GM10266 (cell line): ENCODE measurements at regions not wholly inside any gene's neighbourhood (a gene's known extent, or its start where the extent isn't known, plus 50 kb on each side); places are given as distances from the start of the nearest gene placed in this dataset.

Source experiments
- DNase-seq: peaks from one replicate; pipeline ENCODE4 v3.0.0; 2012; ENCODE audit errors: extremely low spot score
- CTCF ChIP-seq: IDR thresholded peaks from 2 replicates; pipeline ENCODE4 v1.5.1; 2012; ENCODE audit warnings: mild to moderate bottlenecking, low read depth; ENCODE audit not compliant: control insufficient read depth, insufficient read depth; ENCODE audit errors: missing control alignments

DNA sequence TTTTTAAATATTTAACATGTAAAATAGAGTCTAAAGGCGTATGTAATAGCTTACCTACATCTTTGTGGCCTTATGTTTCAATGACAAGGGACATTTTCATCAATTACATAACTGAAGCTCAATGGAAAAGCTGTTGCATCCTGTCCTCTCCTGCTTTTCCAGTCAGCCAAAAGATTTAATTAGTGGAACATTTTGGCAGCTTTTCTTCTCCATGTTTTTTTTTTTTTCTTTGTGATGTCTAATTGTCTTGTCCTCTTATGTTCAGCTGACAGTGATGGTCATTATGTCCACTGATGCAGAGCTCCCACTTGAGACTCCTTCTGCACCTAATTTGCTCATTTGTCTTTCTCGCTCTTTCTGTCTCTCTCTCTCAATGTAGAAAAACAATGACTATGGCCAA lies 422.2 kb downstream of the GABRG1 start:
- DNase-seq: no peak
- TF ChIP-seq CTCF: no peak

- TF ChIP-seq CTCF: no peak
- no peak for DNase-seq
These were observed 430.1 kb downstream of the GABRG1 start for GRCh38 chr4:45693746-45694145.

GRCh38 chr4:45692131-45692735 lies 431.6 kb downstream of the GABRG1 start:
- TF ChIP-seq CTCF: no peak
- DNase-seq: no peak

GRCh38 chr4:45688341-45688740 lies 435.5 kb downstream of the GABRG1 start:
- no peak for TF ChIP-seq CTCF
- no peak for DNase-seq

GRCh38 chr4:45679411-45679810 lies 444.4 kb downstream of the GABRG1 start:
- TF ChIP-seq CTCF: no peak
- no peak for DNase-seq

DNA sequence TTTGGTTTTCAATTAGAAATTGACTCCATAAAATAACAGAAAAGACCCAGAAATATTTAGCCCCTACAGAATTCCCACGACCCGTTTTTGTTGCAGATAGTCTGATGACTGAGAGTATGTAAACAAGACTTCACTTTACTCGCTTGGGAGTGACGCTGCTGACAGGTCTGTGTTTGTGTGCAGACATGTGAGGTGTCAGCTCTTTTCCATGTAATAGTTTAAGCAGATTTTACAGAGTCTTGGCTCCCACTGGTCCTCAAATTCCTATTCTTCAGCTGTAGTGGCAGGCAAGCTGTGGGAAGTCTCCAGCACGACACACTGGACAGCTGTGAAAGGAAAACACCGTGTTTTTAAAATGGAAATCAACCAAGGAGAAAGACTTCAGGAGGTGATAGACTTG lies 455.7 kb downstream of the GABRG1 start:
- no peak for TF ChIP-seq CTCF
- no peak for DNase-seq

DNA sequence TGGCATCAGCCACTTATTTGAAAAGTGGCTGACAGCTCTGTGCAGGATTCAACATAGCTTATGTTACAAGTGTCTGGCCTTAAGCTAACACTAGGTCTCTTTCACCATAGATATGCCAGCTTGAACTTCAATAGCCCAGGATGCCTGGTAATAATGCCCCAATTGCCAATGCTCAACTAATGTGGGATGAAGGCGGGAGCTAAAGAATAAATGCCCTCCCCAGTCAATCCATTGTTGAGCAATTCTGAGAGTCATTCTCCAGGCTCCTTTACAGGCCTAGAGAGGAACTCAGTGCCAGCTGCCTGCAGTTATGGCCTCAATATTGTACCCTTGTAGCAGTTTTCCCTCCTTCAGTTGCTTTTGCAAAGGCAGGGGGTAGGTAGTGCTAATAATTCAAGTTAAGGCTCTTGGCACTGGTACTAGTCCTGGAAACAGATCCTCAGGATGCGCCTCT lies 460.2 kb downstream of the GABRG1 start:
- TF ChIP-seq CTCF: no peak
- DNase-seq: no peak
